SK-N-SH (cell line): ENCODE measurements at regions not wholly inside any gene's neighbourhood (a gene's known extent, or its start where the extent isn't known, plus 50 kb on each side); places are given as distances from the start of the nearest gene placed in this dataset.

Experiments
- CTCF ChIA-PET: fragments of 300-600, 350-600 bp; formaldehyde crosslinking; extraction: SDS; loops from one replicate; lab custom pipeline; 2021; lab: Yijun Ruan, JAX
- POLR2A ChIA-PET: fragments of 350-600 bp; sonication (Branson Sonifier 250); formaldehyde crosslinking; extraction: SDS; loops from one replicate; lab custom pipeline; 2020; ENCODE audit warnings: antibody characterized with exemption, inconsistent platforms; lab: Yijun Ruan, JAX
- DNase-seq: peaks from one replicate; pipeline ENCODE4 v3.0.0; 2012
- H2AFZ ChIP-seq: fragments of 200-600 bp; sonication (generic); 2 replicates; pipeline ENCODE4 v1.8.1; 2016; ENCODE audit warnings: antibody characterized with exemption, mild to moderate bottlenecking, low read depth
- H3F3A ChIP-seq: fragments of 200-600 bp; sonication (generic); replicated peaks from 2 replicates; pipeline ENCODE3; 2016; ENCODE audit warnings: antibody characterized with exemption, mild to moderate bottlenecking; ENCODE audit not compliant: insufficient read depth
- H3K27ac ChIP-seq, 2 experiments: fragments of 200-500 bp in 1 of 2; fragments of 200-600 bp in 1 of 2; sonication (Bioruptor generic) in 1 of 2; sonication (generic), shearing (Covaris generic) in 1 of 2; 2 replicates each; pipeline versions ENCODE4 v1.5.1 to v1.6.1; 2014 to 2016; ENCODE audit warnings: low read depth in 2 of 2, inconsistent platforms in 1 of 2, low read length in 1 of 2, mild to moderate bottlenecking in 1 of 2, mixed read lengths in 1 of 2
- H3K27me3 ChIP-seq: fragments of 200-600 bp; sonication (generic), shearing (Covaris generic); 2 replicates; pipeline ENCODE4 v1.6.1; 2016; ENCODE audit warnings: mixed run types; ENCODE audit not compliant: insufficient read depth
- H3K36me3 ChIP-seq, 2 experiments: fragments of 200-500 bp in 1 of 2; fragments of 200-600 bp in 1 of 2; sonication (Bioruptor generic) in 1 of 2; sonication (generic) in 1 of 2; replicated peaks in 1 of 2; 2 replicates each; pipeline versions ENCODE3 to v1.5.1; 2014 to 2016; ENCODE audit warnings: low read length in 1 of 2, mild to moderate bottlenecking in 1 of 2; ENCODE audit not compliant: insufficient read depth in 2 of 2, control insufficient read depth in 1 of 2
- H3K4me1 ChIP-seq, 2 experiments: fragments of 200-500 bp in 1 of 2; fragments of 200-600 bp in 1 of 2; sonication (Bioruptor generic) in 1 of 2; sonication (generic), shearing (Covaris generic) in 1 of 2; 2 replicates each; pipeline versions ENCODE4 v1.5.1 to v1.6.1; 2014 to 2016; ENCODE audit warnings: low read depth in 1 of 2, low read length in 1 of 2, mixed run types in 1 of 2; ENCODE audit not compliant: insufficient read depth in 2 of 2, control insufficient read depth in 1 of 2
- H3K4me2 ChIP-seq: fragments of 200-600 bp; sonication (generic), shearing (Covaris generic); 2 replicates; pipeline ENCODE4 v1.6.1; 2017; ENCODE audit warnings: mixed run types
- H3K4me3 ChIP-seq, 2 experiments: fragments of 200-500 bp in 1 of 2; fragments of 200-600 bp in 1 of 2; sonication (Bioruptor generic) in 1 of 2; sonication (generic), shearing (Covaris generic) in 1 of 2; 2 replicates each; pipeline versions ENCODE4 v1.5.1 to v1.8.1; 2014 to 2016; ENCODE audit warnings: low read depth in 2 of 2, inconsistent platforms in 1 of 2, low read length in 1 of 2, mild to moderate bottlenecking in 1 of 2, mixed read lengths in 1 of 2, moderate library complexity in 1 of 2
- H3K79me2 ChIP-seq: fragments of 200-600 bp; sonication (generic); 2 replicates; pipeline ENCODE4 v1.8.1; 2017; ENCODE audit warnings: mild to moderate bottlenecking; ENCODE audit not compliant: insufficient read depth
- H3K9ac ChIP-seq: fragments of 200-600 bp; sonication (generic); 2 replicates; pipeline ENCODE4 v1.6.1; 2017; ENCODE audit warnings: mixed run types
- H3K9me2 ChIP-seq: fragments of 200-600 bp; sonication (generic); 2 replicates; pipeline ENCODE4 v1.6.1; 2017; ENCODE audit warnings: mixed run types
- H3K9me3 ChIP-seq: fragments of 200-600 bp; sonication (generic); 2 replicates; pipeline ENCODE4 v1.6.1; 2017; ENCODE audit warnings: mixed run types, mild to moderate bottlenecking, moderate library complexity
- H4K20me1 ChIP-seq: fragments of 200-600 bp; sonication (generic); 2 replicates; pipeline ENCODE4 v1.6.1; 2017; ENCODE audit warnings: mild to moderate bottlenecking, mixed run types; ENCODE audit not compliant: insufficient read depth
- ELF1 ChIP-seq: IDR thresholded peaks from 2 replicates; pipeline ENCODE4 v1.4.0; 2012
- FOSL2 ChIP-seq: IDR thresholded peaks from 2 replicates; pipeline ENCODE4 v1.4.0; 2012; ENCODE audit warnings: low read depth, mild to moderate bottlenecking, moderate library complexity, borderline replicate concordance
- GABPA ChIP-seq: IDR thresholded peaks from 2 replicates; pipeline ENCODE4 v1.4.0; 2012; ENCODE audit warnings: low read depth, mild to moderate bottlenecking
- IRF3 ChIP-seq: fragments of 150-350 bp; IDR thresholded peaks from 2 replicates; pipeline ENCODE4 v1.6.1; 2016; ENCODE audit warnings: mild to moderate bottlenecking, low read depth, low read length
- MEF2A ChIP-seq: IDR thresholded peaks from 2 replicates; pipeline ENCODE4 v1.4.0; 2012; ENCODE audit warnings: low read depth, borderline replicate concordance
- POLR2AphosphoS5 ChIP-seq: IDR thresholded peaks from 2 replicates; pipeline ENCODE4 v1.6.1; 2012; ENCODE audit warnings: low read depth, low read length
- RAD21 ChIP-seq: IDR thresholded peaks from 2 replicates; pipeline ENCODE4 v1.6.1; 2012; ENCODE audit warnings: mild to moderate bottlenecking, low read length
- RCOR1 ChIP-seq: fragments of 150-350 bp; IDR thresholded peaks from 2 replicates; pipeline ENCODE4 v1.6.1; 2017; ENCODE audit warnings: antibody characterized with exemption, low read length
- REST ChIP-seq: IDR thresholded peaks from 2 replicates; pipeline ENCODE4 v1.6.1; 2012; ENCODE audit warnings: mild to moderate bottlenecking, low read depth, low read length, moderate library complexity
- RFX5 ChIP-seq: IDR thresholded peaks from 2 replicates; pipeline ENCODE4 v1.6.1; 2012; ENCODE audit warnings: mild to moderate bottlenecking, improper control_type of control experiment, low read length
- RXRA ChIP-seq: IDR thresholded peaks from 2 replicates; pipeline ENCODE4 v1.4.0; 2012; ENCODE audit warnings: low read depth, mild to moderate bottlenecking, borderline replicate concordance
- TAF1 ChIP-seq: IDR thresholded peaks from 2 replicates; pipeline ENCODE4 v1.6.1; 2012; ENCODE audit warnings: low read depth, mild to moderate bottlenecking, low read length, moderate library complexity, borderline replicate concordance
- TCF12 ChIP-seq: IDR thresholded peaks from 2 replicates; pipeline ENCODE4 v1.4.0; 2012
- TEAD4 ChIP-seq: IDR thresholded peaks from 2 replicates; pipeline ENCODE4 v1.4.0; 2012; ENCODE audit warnings: mild to moderate bottlenecking, borderline replicate concordance; ENCODE audit not compliant: insufficient read depth
- USF1 ChIP-seq: IDR thresholded peaks from 2 replicates; pipeline ENCODE4 v1.4.0; 2012; ENCODE audit warnings: low read depth, borderline replicate concordance
- USF2 ChIP-seq: fragments of 150-350 bp; IDR thresholded peaks from 2 replicates; pipeline ENCODE4 v1.6.1; 2017; ENCODE audit warnings: antibody characterized with exemption, low read length, low read depth, borderline replicate concordance
- YY1 ChIP-seq: IDR thresholded peaks from 2 replicates; pipeline ENCODE4 v1.4.0; 2012; ENCODE audit warnings: low read depth, mild to moderate bottlenecking
- WGBS: methylation state at CpG from one replicate; pipeline ENCODE4 v1.1.6; 2017; ENCODE audit warnings: low lambda C conversion rate; 5-methylcytosine and 5-hydroxymethylcytosine counted together

GRCh38 chr2:239657236-239657635, 256.4 kb upstream of the HDAC4 start:
- TF ChIP-seq USF2: no peak
- TF ChIP-seq TAF1: no peak
- no peak for TF ChIP-seq YY1
- TF ChIP-seq RXRA: no peak
- TF ChIP-seq TCF12: no peak
- no peak for TF ChIP-seq REST
- TF ChIP-seq RAD21: no peak
- no peak for TF ChIP-seq USF1
- TF ChIP-seq MEF2A: no peak
- no peak for TF ChIP-seq TEAD4
- TF ChIP-seq RFX5: no peak
- TF ChIP-seq ELF1: no peak
- TF ChIP-seq IRF3: no peak
- TF ChIP-seq RCOR1: no peak
- TF ChIP-seq FOSL2: no peak
- no peak for TF ChIP-seq POLR2AphosphoS5
- TF ChIP-seq GABPA: no peak
- Histone ChIP-seq H3K4me3 (no peak overlapping the region), H3K9me3 (no peaks in the 10 kb centered on the region), H3K9ac (no peak overlapping the region), H3K79me2 (no peaks in the 10 kb centered on the region), H3K4me2 (no peak overlapping the region), H4K20me1 (no peaks in the 10 kb centered on the region), H2AFZ (no peak overlapping the region), H3K27me3 (no peaks in the 10 kb centered on the region), H3K4me1 (peaks cover 0 to 2% of the 10 kb centered on the region in 2 experiments; a peak in 1 of 4 replicates), H3K36me3 (no peaks in the 10 kb centered on the region), H3F3A (no peaks in the 10 kb centered on the region), H3K27ac (no peak overlapping the region), H3K9me2 (no peaks in the 10 kb centered on the region)
- CTCF ChIA-PET: interaction anchor here (1.0 kb wide), 1 partner anchor 16 kb away, joined by 3 read pairs; no protein-coding TSS in a partner anchor
- DNase-seq: no peak
- POLR2A ChIA-PET: interaction anchor here (0.7 kb wide), 1 partner anchor 8 kb away, joined by 3 read pairs; no protein-coding TSS in a partner anchor
- WGBS: 50% methylated on average over 2 of the region's 2 CpGs
